Loucy (cell line): ENCODE measurements at regions not wholly inside any gene's neighbourhood (a gene's known extent, or its start where the extent isn't known, plus 50 kb on each side); places are given as distances from the start of the nearest gene placed in this dataset.

Experiments
- CTCF ChIP-seq: fragments of 200-600 bp; sonication (generic); conservative IDR thresholded peaks from 2 replicates; pipeline ENCODE4 v1.5.1; 2014; ENCODE audit warnings: mild to moderate bottlenecking, antibody characterized with exemption, low read length
- EZH2phosphoT487 ChIP-seq: fragments of 200-600 bp; IDR thresholded peaks from 2 replicates; pipeline ENCODE4 v1.6.1; 2018; ENCODE audit warnings: antibody characterized with exemption, mild to moderate bottlenecking, moderate library complexity, borderline replicate concordance

GRCh38 chr4:63493265-63493664, 916.0 kb downstream of the TECRL start:
- no peak for TF ChIP-seq CTCF
- TF ChIP-seq EZH2phosphoT487, result no peak
